OCI-M2 (cell line): ENCODE measurements at regions not wholly inside any gene's neighbourhood (a gene's known extent, or its start where the extent isn't known, plus 50 kb on each side); places are given as distances from the start of the nearest gene placed in this dataset.
"Not testable (repeated sequence)": the region's sequence is repeated elsewhere in the genome, so short reads cannot be mapped to it uniquely, and the experiment has no call there.

Source experiments
- DNase-seq: peaks from one replicate; lab custom pipeline; 2025; ENCODE audit not compliant: unreplicated experiment; lab: John Stamatoyannopoulos, UW

GRCh38 chr5:30505014-30505886, 688.2 kb upstream of the CDH6 start:
- DNase-seq, result no peak

DNA sequence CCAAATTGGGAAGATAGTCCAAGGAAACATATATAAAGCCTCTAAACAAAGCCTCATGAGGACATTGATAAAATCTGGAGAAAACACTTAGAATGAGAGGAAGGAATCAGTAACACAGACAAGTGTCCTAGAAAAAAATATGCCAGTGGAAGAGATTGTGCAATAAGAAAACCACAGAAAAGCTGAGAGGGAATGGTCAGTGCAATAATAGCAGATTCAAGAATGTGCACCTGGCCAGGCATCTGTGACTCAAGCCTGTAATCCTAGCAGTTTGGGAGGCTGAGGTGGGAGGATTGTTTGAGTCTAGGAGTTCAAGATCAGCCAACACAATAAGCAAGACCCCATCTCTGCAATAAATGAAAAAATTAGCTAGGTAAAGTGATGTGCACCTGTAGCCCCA, 691.2 kb upstream of the CDH6 start:
- DNase-seq, result no peak

GRCh38 chr5:30501065-30501464, 692.4 kb upstream of the CDH6 start:
- no peak for DNase-seq

GRCh38 chr5:30500513-30500912, 693.0 kb upstream of the CDH6 start:
- DNase-seq, result no peak

DNA sequence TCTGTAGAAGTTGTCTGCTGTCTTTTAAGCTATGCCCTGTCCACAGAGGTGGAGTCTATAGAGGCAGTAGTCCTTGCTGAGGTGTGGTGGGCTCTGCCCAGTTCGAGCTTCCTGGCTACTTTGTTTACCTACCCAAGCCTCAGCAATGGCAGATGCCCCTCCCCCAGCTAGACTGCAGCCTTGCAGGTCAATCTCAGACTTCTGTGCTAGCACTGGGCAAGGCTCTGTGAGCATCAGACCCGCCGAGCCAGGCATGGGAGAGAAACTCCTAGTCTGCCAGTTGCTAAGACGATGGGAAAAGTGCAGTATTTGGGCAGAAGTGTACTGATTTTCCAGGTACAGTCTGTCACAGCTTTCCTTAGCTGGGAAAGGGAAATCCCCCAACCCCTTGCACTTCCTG, 694.1 kb upstream of the CDH6 start:
- no peak for DNase-seq

DNA sequence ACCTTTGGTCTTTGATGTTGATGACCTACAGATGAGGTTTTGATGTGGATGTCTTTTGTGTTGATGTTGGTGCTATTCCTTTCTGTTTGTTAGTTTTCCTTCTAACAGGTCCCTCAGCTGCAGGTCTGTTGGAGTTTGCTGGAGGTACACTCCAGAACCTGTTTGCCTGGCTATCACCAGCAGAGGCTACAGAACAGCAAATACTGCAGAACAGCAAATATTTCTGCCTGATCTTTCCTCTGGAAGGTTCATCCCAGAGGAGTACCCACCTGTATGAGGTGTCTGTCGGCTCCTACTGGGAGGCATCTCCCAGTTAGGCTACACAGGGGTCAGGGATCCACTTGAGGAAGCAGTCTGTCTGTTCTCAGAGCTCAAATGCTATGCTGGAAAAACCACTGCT, 694.5 kb upstream of the CDH6 start:
- DNase-seq, result no peak

- DNase-seq, result not testable (repeated sequence)
Measured at GRCh38 chr5:30498509-30498908, 695.0 kb upstream of the CDH6 start.

GRCh38 chr5:30494113-30494512, 699.4 kb upstream of the CDH6 start:
- not testable (repeated sequence) for DNase-seq

DNA sequence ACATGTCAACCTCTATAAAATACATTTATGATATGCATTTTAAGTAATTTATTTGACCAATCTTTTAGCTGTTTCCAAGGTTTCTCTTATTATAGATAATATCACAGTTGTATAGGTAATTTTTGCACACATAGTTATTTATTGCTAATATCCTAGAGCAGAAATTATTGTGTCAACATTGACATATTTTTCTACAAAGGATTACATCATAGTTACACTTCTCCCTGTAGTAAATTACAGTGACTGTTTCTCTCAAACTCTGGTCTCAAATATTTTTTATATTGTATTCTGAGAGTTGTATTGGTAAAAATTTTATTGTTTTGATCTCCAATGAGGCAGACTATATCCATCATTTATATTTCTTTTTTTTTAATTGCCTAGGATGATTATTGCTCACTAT, 714.4 kb upstream of the CDH6 start:
- no peak for DNase-seq

DNA sequence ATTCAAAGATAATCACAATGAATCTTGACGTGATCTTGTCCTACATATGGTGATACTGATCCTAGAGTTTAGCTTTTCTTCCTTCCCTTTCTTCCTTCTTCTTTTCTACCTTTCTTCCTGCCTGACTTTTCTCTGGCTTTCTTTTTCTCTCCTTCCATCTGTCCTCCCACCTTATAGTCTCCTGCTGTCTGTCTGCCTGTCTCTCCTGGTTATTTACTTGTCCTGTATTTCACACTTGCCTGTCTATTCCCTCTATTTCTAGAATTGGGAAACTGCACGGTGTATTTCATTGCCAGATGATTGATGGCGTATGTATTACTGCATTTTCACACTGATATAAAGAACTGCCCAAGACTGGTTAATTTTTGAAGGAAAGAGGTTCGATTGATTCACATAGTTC, 718.1 kb upstream of the CDH6 start:
- DNase-seq, result no peak

DNA sequence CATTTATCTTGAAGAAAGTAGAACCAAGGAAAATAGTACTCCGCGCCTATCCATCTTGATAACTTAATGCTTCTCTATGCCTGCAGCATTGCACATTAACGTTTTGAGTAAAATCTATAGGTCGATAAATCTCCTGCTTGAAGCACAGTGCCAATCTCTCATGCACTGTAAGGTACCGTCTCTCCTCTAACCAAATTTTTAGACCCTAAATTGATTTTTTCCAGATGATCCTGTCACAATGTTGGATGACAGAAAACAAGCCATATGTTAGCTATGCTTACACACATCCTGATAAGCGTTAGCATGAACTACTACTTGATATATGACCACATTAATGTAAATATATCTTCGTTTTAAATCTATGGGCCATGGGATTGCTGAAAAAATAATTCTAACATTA, 723.8 kb upstream of the CDH6 start:
- no peak for DNase-seq

- no peak for DNase-seq
Measured at GRCh38 chr5:30458681-30459080, 734.8 kb upstream of the CDH6 start.

DNA sequence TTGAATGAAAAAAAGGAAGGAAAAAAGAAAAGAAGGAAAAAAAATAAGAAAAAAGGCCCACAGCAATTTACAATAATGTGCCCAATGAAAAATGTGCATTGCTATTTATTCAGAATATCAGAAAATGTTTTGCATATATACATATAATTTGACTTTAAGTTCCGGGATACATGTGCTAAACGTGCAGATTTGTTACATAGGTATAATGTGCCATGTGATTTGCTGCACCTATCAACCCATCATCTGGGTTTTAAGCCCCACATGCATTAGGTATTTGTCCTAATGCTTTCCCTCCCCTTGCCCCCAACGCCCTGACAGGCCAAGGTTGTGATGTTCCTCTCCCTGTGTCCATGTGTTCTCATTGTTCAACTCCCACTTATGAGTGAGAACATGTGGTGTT, 738.0 kb upstream of the CDH6 start:
- DNase-seq, result not testable (repeated sequence)

GRCh38 chr5:30453168-30453567, 740.3 kb upstream of the CDH6 start:
- no peak for DNase-seq

DNA sequence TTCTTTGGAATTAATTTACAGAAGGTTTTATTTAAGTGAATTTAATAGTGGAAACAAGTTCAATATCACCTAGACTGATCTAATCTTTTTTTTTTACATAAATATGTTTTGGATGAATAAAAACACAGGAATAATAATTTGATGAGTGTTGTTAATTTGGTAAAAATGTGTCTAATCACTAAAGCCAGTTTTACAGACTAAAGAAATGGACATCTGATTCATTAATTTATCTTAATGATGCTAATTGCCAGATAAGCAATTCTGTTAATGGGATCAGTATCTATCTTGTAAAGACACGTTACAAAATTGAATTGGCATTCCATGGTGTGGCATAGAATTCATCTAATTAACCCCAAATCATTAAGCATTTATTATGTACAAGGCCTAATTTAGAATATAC, 743.3 kb upstream of the CDH6 start:
- no peak for DNase-seq

GRCh38 chr5:30447431-30447830, 746.1 kb upstream of the CDH6 start:
- DNase-seq, result no peak

DNA sequence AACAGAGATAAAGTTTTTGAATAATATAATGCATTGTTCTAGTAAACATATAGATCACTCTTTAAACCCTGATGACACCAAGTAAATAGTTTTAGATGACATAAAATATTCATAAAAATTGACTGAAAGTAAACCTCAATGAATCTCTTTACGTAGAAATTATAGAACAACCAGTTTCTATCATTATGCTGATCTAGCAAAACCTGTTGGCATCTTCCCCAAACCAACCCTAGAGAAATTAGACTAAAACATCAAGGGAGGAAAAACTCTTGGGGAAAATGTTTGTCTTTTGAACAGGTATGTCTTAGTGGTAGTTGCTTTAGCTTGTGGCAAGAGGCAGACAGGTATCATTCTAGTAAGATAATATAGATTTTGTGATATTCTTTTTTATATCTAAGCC, 747.0 kb upstream of the CDH6 start:
- DNase-seq, result no peak

- DNase-seq, result no peak
Measured at GRCh38 chr5:30438785-30439184, 754.7 kb upstream of the CDH6 start.

DNA sequence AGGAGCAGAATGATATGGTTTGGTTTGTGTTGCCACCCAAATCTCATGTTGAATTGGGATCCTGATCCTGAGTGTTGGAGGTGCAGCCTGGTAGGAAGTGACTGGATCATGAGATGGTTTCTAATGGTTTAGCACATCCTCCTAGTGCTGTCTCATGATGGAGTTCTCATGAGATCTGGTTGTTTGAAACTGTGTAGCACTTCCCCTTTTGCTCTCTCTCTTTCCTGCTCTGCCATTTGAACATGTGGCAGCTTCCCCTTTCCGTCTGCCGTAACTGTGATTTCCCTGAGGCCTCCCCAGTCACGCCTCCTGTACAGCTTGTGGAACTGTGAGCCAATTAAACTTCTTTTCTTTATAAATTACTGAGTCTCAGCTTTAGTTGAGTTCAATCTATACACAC, 756.8 kb upstream of the CDH6 start:
- no peak for DNase-seq

GRCh38 chr5:30428866-30429407, 764.5 kb upstream of the CDH6 start:
- not testable (repeated sequence) for DNase-seq

DNA sequence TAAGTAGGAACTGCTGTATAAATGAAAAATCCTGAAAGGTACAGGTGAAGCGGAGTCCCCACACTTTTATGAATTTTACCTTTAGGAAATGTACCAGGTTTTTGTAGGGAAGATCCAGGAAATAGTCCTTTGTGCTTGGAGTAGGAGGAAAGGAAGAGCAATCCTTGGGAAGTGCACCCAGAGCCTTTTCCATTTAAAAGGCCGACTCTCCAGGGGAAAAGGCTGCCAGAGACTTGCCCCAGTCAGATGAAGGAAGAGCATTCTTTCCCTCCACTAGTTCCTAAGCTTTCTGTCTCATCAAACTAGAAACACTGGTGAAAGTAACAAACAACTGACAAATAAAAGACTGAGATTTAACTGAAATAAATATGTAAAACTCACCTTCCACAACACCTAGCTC, 779.4 kb upstream of the CDH6 start:
- no peak for DNase-seq

DNA sequence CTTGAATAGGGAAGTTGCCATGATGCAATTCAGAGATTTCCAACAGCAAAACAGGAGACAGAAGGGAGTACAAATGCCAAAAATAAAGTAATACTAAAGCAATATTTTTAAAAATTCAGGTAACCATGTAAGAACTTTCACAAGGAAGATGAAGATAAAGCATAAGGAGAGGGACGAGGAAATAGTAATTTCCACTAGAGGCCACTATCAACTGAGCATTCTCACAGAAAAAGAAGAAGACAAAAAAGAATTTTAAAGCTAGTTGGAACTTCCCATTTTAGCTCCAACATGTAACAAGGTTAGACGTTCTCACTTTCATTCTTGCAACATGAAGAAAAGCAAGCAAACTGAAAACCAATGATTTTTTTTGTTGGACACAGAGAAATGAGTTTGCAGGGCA, 779.9 kb upstream of the CDH6 start:
- DNase-seq, result no peak

- no peak for DNase-seq
Measured at GRCh38 chr5:30405821-30406220, 787.7 kb upstream of the CDH6 start.
